ENCODE measurements at regions not wholly inside any gene's neighbourhood (a gene's known extent, or its start where the extent isn't known, plus 50 kb on each side); places are given as distances from the start of the nearest gene placed in this dataset.

DNA sequence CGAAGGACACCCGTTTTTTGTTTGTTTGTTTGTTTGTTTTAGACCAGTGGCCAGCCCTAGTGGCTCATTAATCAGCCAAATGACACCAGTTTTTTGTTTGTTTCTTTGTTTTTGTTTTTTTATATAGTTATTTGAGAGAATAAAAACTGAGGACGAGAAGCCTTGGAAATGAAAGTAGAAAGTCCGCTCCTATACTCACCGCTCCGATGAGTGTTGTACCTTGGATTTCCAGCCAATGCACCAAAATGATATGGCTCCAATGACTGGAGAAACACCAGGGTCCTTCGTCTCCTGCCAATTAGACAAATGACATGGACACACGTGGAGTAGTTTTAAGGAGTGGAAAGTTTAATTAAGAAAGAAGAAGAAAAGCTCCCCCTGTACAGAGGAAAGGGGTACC, 87.9 kb downstream of the ZXDA start:
- TF ChIP-seq POLR2A (IDR thresholded peaks at IDR 0.05), result no peak
- TF ChIP-seq, protein P1, sequence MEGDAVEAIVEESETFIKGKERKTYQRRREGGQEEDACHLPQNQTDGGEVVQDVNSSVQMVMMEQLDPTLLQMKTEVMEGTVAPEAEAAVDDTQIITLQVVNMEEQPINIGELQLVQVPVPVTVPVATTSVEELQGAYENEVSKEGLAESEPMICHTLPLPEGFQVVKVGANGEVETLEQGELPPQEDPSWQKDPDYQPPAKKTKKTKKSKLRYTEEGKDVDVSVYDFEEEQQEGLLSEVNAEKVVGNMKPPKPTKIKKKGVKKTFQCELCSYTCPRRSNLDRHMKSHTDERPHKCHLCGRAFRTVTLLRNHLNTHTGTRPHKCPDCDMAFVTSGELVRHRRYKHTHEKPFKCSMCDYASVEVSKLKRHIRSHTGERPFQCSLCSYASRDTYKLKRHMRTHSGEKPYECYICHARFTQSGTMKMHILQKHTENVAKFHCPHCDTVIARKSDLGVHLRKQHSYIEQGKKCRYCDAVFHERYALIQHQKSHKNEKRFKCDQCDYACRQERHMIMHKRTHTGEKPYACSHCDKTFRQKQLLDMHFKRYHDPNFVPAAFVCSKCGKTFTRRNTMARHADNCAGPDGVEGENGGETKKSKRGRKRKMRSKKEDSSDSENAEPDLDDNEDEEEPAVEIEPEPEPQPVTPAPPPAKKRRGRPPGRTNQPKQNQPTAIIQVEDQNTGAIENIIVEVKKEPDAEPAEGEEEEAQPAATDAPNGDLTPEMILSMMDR (IDR thresholded peaks at IDR 0.05), result no peak
